Mucosa of gallbladder (tissue), 1 donor: ENCODE measurements at regions not wholly inside any gene's neighbourhood (a gene's known extent, or its start where the extent isn't known, plus 50 kb on each side); places are given as distances from the start of the nearest gene placed in this dataset.

ENCODE experiments used
- DNase-seq: peaks from one replicate; pipeline ENCODE4 v3.0.0-alpha.2; 2020; ENCODE audit warnings: low spot score
- donor health status: DM: no; HTN: no; CAD: no.

GRCh38 chr12:43117226-43117930 is 434.6 kb downstream of the ADAMTS20 start:
- no peak for DNase-seq

- no peak for DNase-seq
Measured at GRCh38 chr12:43115441-43116160, 436.4 kb downstream of the ADAMTS20 start.

GRCh38 chr12:43114316-43114715 is 437.7 kb downstream of the ADAMTS20 start:
- no peak for DNase-seq

GRCh38 chr12:43113616-43114015 is 438.4 kb downstream of the ADAMTS20 start:
- no peak for DNase-seq

- DNase-seq = no peak
Measured at GRCh38 chr12:43113135-43113534, 438.9 kb downstream of the ADAMTS20 start.

DNA sequence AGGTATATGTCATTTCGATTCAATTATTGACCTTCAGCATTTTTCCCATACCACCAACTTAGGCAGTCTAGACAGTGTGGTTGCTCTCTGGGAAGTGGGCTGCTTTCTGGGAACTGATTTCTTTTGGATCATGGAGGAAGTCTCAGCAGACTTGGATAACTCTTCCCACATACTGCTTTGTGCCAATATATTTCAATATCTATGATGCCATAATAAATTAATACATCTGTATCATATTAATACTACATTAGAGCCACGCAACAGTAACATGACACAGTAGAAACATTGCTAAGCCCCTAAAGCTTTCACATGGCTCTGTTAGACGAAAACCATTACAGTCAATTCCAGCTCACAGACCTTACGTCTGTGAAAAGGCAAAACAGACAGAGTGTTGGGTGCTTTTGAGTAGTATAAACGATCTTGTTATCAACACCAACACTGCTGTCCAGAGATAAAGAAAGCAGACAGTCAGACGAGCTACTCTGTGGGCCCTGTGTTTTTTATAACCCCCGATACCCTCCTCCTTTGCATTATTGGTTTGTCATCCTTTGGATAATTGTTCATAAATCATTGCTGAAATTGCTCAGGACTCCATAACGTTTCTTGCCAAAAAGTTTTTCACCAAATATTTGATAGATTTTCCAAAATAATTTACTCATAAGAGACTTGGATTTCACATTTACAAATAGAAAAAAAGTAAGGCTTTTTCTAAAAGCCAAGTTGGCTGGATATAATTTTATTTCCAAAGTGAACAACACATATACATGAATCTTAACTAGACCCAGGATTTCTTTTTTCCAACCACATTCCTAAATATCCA is 439.7 kb downstream of the ADAMTS20 start:
- no peak for DNase-seq

DNA sequence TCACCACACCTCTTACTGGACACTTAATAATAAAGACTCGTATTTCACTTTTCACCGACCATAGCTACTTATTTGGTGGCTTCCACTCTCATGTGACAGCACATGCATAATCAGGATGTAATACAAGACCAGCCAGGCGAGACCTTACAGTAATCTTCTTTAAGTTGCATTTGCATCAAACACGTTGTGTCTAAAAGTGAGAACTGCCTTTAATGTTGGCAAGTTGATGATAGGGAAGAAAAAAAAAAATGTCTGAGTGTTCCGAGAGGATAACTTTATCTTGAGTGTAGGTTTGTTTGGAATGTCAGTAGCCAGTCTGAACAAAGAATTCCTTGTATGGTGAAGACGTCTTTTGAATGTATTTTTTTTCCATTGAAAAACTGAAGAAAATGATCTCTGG is 440.4 kb downstream of the ADAMTS20 start:
- DNase-seq = no peak

GRCh38 chr12:43109631-43110345 is 442.2 kb downstream of the ADAMTS20 start:
- DNase-seq = no peak

DNA sequence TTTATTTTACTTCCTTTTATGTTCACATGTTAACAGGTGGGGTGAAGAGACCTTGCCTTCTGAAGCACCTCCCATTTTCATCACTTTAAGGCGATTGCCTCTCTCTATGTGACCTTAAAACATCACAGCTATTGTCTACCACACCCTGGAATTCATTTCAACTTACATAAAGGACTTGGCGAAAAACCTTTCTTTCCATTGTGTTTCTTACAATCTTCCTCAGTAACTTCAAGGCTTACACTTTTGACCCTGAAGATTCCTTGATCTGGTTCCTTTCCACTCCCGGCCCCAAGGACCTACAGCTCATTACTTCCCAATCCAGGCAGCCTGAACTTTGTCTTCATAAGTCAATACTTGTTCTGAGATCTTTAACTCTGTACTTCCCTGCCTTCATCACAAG is 443.3 kb downstream of the ADAMTS20 start:
- DNase-seq = peak; percentile 10

DNA sequence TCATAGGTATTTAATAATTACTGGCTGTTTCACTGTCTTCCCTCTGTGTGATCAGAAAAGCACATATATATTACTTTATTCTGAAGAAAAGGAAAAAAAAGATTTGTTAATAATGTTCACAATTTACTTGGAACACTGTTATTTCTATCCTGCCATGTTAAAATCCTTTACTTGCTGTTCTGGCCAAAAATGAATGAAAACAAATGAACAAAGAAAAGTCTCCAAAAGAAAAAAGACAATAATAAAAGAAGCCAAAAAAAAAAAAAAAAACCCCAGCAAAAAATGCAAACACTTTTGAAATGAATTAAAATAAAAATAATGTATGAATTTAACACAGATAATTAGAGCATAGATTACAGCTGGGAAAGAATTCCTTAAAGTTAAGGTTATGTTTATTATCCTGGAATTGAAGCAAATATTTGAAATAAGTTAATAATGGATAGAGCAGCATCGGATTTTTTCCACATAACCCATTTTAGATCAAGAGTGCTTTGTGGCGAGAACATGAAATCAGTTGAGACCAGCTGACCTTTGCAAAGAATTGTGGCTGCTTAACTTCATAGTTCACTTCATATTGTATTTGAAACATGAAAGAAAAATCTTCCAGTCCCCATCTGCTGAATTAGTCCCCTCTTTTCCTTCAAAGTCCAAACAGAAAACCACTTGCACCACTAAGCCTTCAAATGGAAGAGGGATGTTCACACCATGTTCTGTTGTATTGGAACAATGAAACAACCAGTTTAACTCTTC is 444.8 kb downstream of the ADAMTS20 start:
- DNase-seq = no peak

DNA sequence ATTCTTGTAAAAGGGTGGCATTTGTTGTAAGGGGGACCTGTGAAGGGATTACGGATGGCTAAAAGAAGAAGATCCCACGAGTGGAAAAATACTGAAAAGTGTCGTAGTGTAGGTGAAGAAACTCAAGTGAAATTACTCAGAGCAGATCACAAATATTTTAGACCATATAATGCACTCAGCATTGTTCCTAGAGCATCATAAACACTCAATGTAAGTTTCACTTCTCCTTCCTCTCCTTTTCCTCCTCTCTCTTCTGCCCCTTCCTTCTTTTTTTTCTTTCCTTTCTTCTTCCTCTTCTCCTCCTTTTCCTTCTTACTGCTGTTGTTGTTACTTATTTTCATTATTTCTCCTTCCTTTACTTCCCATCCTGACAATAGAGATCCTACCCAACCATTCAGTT is 445.6 kb downstream of the ADAMTS20 start:
- DNase-seq = no peak

DNA sequence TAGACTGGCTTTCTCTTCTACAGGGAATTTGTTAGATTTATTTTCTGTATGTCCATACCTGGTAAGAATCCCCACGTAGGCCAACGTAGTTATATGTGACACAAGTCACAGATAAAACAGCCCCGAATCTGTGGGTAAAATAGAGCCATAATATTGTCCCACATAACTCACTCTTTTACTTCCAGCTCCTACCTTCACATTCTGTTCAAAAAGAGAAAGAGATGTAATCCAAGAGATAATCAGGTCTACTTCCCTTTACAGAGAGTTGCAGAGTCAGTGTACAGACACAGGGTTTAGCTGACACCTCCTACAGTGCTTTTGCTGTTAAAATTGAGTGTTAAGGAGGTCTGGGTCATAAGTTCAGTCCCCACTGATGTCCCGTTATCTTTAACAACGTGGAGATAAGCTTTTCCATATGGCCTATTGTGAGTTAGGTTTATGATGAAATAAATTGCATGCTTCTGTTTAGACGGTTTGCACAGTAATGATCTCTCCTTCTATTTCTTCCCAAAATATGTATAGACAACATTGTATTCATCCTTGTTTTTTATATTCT is 446.5 kb downstream of the ADAMTS20 start:
- no peak for DNase-seq

DNA sequence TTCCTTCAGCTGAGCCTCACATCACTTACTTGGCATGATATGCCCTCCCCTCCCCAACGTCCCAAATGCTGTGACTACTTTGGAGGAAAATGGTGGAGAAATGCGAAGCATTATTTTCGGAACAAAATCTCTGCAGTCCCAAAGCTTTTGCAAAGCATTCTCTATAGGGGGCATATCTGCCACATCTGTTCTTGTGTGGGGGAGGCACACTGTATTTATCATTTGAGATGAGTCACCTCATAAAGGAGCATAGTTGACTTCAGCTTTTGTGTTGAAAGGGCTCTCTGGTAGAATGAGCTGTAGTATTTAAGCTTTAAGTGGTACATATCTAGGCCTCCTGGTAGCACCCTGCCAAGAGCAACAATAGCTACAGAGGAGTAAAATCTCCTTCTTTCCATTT is 447.5 kb downstream of the ADAMTS20 start:
- no peak for DNase-seq

DNA sequence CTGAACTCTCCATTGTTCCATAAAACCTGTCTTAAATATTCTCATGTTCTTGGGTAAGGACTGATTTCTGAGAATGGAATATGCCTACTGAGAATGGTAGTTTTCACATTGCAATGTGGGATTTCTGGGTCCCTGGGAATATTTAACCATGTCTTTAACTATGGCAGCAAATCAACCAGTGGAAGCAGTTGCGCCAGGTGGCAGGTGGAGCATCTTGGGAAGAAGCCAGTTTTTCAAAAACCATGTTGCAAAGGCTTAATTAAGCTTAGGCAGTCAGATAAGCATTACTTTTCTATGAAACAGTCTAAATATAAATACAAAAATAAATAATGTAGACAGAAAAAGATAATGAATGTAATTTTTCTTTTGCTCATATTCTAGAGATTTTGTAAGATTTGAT is 448.1 kb downstream of the ADAMTS20 start:
- DNase-seq = no peak

GRCh38 chr12:43102546-43103264 is 449.3 kb downstream of the ADAMTS20 start:
- DNase-seq = no peak

DNA sequence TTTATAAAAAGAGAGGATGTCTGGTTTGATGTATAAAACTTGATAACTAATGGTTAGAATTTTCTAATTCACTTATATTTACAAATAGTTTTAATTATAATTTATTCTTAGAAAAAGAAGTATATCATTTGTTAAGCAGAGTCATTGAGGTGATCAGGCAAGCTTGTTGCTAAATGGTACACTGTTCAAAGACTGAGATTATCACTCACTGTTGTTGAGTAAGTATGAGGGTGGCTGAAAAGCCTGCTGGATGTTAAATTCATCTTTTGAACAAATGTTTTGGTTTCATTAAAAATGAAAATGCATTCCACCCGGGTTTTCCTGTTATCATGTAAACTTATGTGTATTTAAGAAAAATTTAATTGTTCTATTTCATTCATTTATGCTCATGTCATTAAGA is 451.8 kb downstream of the ADAMTS20 start:
- no peak for DNase-seq

- DNase-seq = no peak
Measured at GRCh38 chr12:43099691-43100163, 452.3 kb downstream of the ADAMTS20 start.

DNA sequence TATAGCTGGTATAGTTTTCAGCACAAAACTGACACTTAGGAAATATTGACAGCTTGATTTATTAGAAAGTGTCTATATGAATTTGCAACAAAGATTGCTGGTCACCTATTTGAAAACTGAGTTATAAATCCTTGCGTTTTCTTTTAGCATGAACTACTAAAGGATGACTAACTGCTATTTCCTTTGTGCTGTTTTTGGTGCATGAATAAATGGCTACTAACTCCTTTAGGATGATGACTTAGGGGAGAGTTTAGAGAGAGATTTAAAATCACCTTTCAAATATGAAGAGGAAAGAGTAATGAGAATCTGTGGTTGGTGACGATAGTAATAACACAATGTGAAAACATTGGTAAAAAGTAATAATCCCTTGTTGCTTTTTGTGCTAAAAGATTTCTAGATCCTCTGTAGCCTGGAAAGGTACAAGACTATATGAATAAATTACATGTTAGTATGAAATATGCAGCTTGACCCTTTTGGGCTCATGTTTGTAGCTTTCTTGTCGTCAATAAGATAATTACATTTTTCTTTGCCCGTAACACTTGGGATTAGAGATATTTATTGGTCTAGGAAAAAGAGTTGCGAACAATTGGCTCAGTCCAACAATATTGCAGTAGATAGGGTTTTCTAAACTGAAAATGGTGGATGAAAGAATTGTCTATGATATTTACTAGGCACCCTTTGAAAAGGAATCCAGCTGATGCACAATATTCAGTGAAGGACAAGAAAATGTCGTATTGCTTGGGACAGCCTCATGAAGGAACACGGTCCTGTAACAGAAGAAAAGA is 453.0 kb downstream of the ADAMTS20 start:
- no peak for DNase-seq

DNA sequence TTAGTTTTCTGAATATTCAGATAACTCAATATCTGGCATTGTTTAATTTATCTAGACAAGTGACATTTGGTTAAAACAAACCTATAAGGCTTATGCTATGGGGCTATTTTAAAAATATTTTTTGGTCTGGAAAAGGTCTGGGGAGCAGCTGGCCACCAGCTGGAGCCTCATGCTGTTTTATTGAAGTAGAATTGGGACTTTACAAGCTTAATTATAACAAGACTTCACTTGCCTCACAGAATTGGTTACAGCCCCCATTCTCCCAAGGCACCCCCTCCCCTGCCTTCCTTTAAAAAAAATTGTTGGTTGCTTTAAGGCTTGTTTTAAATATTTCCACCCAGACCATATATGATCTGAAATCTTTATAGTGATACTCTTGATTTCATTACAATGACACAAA is 453.9 kb downstream of the ADAMTS20 start:
- DNase-seq = no peak
